GM12878 (cell line): ENCODE measurements at regions not wholly inside any gene's neighbourhood (a gene's known extent, or its start where the extent isn't known, plus 50 kb on each side); places are given as distances from the start of the nearest gene placed in this dataset.

ENCODE experiments used
- ATAC-seq: fragments of 200-7000 bp; cut with Tn5 transposase; 3 replicates; pipeline ENCODE4 v1.9.1; 2020; ENCODE audit warnings: mild to moderate bottlenecking, moderate library complexity
- BruUV-seq: library from RNA; stranded (reverse); fragments of 400-500 nt; replicated peaks from 2 replicates; lab custom pipeline; 2021; lab: Mats Ljungman, UMichigan
- CTCF ChIA-PET: fragments of 300-600 bp; sonication (Branson Sonifier 250); formaldehyde crosslinking; extraction: SDS; loops from one replicate; lab custom pipeline; 2021; ENCODE audit warnings: inconsistent platforms; lab: Yijun Ruan, JAX
- POLR2A ChIA-PET: fragments of 350-600 bp; formaldehyde crosslinking; extraction: SDS; loops from one replicate; lab custom pipeline; 2021; ENCODE audit warnings: inconsistent platforms; lab: Charles Lee
- RAD21 ChIA-PET: fragments of 300-600 bp; sonication (Branson Sonifier 250); formaldehyde crosslinking; loops from one replicate; lab custom pipeline; 2023; ENCODE audit warnings: antibody characterized with exemption; ENCODE audit not compliant: unreplicated experiment; lab: Charles Lee
- SMC1A ChIA-PET: fragments of 300-600 bp; sonication (Branson Sonifier 250); formaldehyde crosslinking; loops from one replicate; lab custom pipeline; 2023; ENCODE audit not compliant: unreplicated experiment, uncharacterized antibody; lab: Charles Lee
- DNase-seq: peaks from one replicate; pipeline ENCODE4 v3.0.0-alpha.2; 2011; ENCODE audit warnings: low read depth, low spot score
- FAIRE-seq: peaks from 3 replicates; lab custom pipeline; 2011; peaks lifted over from hg19 to GRCh38; lab: Jason Lieb, UNC
- H2AFZ ChIP-seq: 2 replicates; pipeline ENCODE4 v1.6.0; 2011; ENCODE audit warnings: low read depth, low read length, control low read depth; ENCODE audit not compliant: control insufficient read depth
- H3K27ac ChIP-seq: 2 replicates; pipeline ENCODE4 v1.5.1; 2011; ENCODE audit warnings: control low read depth; ENCODE audit not compliant: control insufficient read depth, insufficient read depth
- H3K27me3 ChIP-seq, 2 experiments: replicated peaks in 1 of 2; 2 replicates each; pipeline versions ENCODE4 v1.6.0 to v1.6.1; 2011; ENCODE audit warnings: low read length in 1 of 2; ENCODE audit not compliant: control insufficient read depth in 2 of 2, insufficient read depth in 2 of 2
- H3K36me3 ChIP-seq, 2 experiments: 2 replicates each; pipeline ENCODE4 v1.5.1; 2011; ENCODE audit warnings: low read length in 1 of 2; ENCODE audit not compliant: control insufficient read depth in 2 of 2, insufficient read depth in 2 of 2
- H3K4me1 ChIP-seq: 2 replicates; pipeline ENCODE4 v1.6.1; 2011; ENCODE audit warnings: mild to moderate bottlenecking, low read length, moderate library complexity, mixed read lengths; ENCODE audit not compliant: control insufficient read depth, insufficient read depth
- H3K4me2 ChIP-seq: 2 replicates; pipeline ENCODE4 v1.6.0; 2011; ENCODE audit warnings: control low read depth; ENCODE audit not compliant: control insufficient read depth, insufficient read depth
- H3K4me3 ChIP-seq: fragments of 200-600 bp; sonication (generic); 2 replicates; pipeline ENCODE4 v1.5.1; 2016
- H3K79me2 ChIP-seq: 2 replicates; pipeline ENCODE4 v1.6.0; 2011; ENCODE audit warnings: low read length; ENCODE audit not compliant: control insufficient read depth, insufficient read depth
- H3K9ac ChIP-seq: 2 replicates; pipeline ENCODE4 v1.8.0; 2011; ENCODE audit warnings: low read length, control low read depth, mixed read lengths; ENCODE audit not compliant: control insufficient read depth, insufficient read depth
- H3K9me3 ChIP-seq: replicated peaks from 3 replicates; pipeline ENCODE4 v1.5.1; 2011; ENCODE audit warnings: mild to moderate bottlenecking, low read length; ENCODE audit not compliant: control insufficient read depth, insufficient read depth
- H4K20me1 ChIP-seq: 2 replicates; pipeline ENCODE4 v1.6.0; 2011; ENCODE audit not compliant: control insufficient read depth, insufficient read depth
- BMI1 ChIP-seq: fragments of 450-650 bp; IDR thresholded peaks from 2 replicates; pipeline ENCODE4 v1.6.1; 2016; ENCODE audit warnings: mild to moderate bottlenecking, moderate library complexity, borderline replicate concordance
- ELK1 ChIP-seq: IDR thresholded peaks from 2 replicates; pipeline ENCODE4 v1.6.1; 2012; ENCODE audit warnings: low read depth, low read length, improper control_type of control experiment
- HSF1 ChIP-seq: fragments of 150-350 bp; IDR thresholded peaks from 2 replicates; pipeline ENCODE4 v1.6.1; 2014; ENCODE audit warnings: mild to moderate bottlenecking, low read depth, low read length
- MYC ChIP-seq: IDR thresholded peaks from 2 replicates; pipeline ENCODE4 v1.6.1; 2011; ENCODE audit warnings: mild to moderate bottlenecking, low read length, moderate library complexity, inconsistent platforms; ENCODE audit not compliant: insufficient read depth, insufficient replicate concordance, insufficient read length, severe bottlenecking
- SIX5 ChIP-seq: IDR thresholded peaks from 2 replicates; pipeline ENCODE4 v1.6.1; 2011; ENCODE audit warnings: mild to moderate bottlenecking, low read depth, low read length, moderate library complexity; ENCODE audit not compliant: severe bottlenecking
- SUPT20H ChIP-seq: IDR thresholded peaks from 2 replicates; pipeline ENCODE4 v1.6.1; 2011; ENCODE audit warnings: low read depth, mild to moderate bottlenecking, low read length, moderate library complexity, borderline replicate concordance; ENCODE audit not compliant: control insufficient read depth
- WGBS: methylation state at CpG from one replicate; pipeline ENCODE4 v1.1.6; 2016; ENCODE audit warnings: low lambda C conversion rate; ENCODE audit not compliant: insufficient replicate concordance, insufficient coverage; ENCODE audit errors: missing lambda C conversion rate; 5-methylcytosine and 5-hydroxymethylcytosine counted together
- in situ Hi-C: fragments of 300-500 bp; cut with MboI; formaldehyde crosslinking; loops from 9 replicates; pipeline ENCODE4 v1.14.3; 2018; ENCODE audit warnings: mixed read lengths
- intact Hi-C: fragments of 100-400 bp; cut with micrococcal nuclease; formaldehyde crosslinking; loops from one replicate; pipeline ENCODE4 v1.14.2; 2022; ENCODE audit not compliant: unreplicated experiment

- no peaks in the 10 kb centered on the region for H4K20me1 ChIP-seq
- intact Hi-C loops = no loop called here
- no peaks in the 10 kb centered on the region for H3K36me3 ChIP-seq
- no peaks in the 10 kb centered on the region for H3K9me3 ChIP-seq
- ChIA-PET SMC1A (no interaction called here), RAD21 (no interaction called here), POLR2A (no interaction called here), CTCF (no interaction called here)
- no peak overlapping the region for H3K4me2 ChIP-seq
- no peaks in the 10 kb centered on the region for H3K79me2 ChIP-seq
- no peaks in the 10 kb centered on the region; a peak in 1 of 4 replicates for H3K27me3 ChIP-seq
- no peaks in the 10 kb centered on the region for H3K4me1 ChIP-seq
- no peak overlapping the region for H3K9ac ChIP-seq
- no peak overlapping the region for H2AFZ ChIP-seq
- FAIRE-seq (no peak), ATAC-seq (no peak), DNase-seq (no peak)
- no TSS peak for BruUV-seq
- TF ChIP-seq SIX5 (no peak), BMI1 (no peak), MYC (no peak), HSF1 (no peak), ELK1 (no peak), SUPT20H (no peak)
- no peak overlapping the region for H3K27ac ChIP-seq
- WGBS = 56% methylated on average over 9 of the region's 9 CpGs
- in situ Hi-C loops = no loop called here
- H3K4me3 ChIP-seq = no peak overlapping the region
Measured at GRCh38 chr9:135315572-135315971, 164.0 kb upstream of the PPP1R26 start.
